ENCODE measurements at regions not wholly inside any gene's neighbourhood (a gene's known extent, or its start where the extent isn't known, plus 50 kb on each side); places are given as distances from the start of the nearest gene placed in this dataset.
"Not testable (repeated sequence)": the region's sequence is repeated elsewhere in the genome, so short reads cannot be mapped to it uniquely, and the experiment has no call there.

DNA sequence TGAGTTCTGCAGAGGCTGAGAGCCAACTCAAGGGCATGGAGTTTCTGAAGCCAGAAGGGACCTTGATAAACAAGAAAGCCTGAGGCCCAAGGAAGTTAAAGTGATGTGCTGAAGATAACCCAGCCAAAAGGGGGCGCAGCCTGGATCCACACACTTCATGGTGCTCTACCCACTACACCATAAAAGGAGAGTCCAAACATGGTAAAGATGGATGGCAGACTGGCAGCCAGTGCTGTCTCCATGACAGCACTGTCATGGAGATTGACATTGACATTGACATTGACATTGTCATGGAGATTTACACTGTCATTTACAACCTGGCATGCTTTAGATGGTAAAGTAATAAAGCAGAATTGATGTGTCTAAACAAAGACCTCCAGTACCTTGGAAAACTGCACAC, 67.2 kb upstream of the PLGLB2 start:
- 83 to 100% (median 100%) methylated on average over 1 of the region's 1 CpG for WGBS, 5 donors
- H3K27ac ChIP-seq; intact Hi-C loops (cut with DNase I; ENCODE audit: low total_unique reads); DNase-seq; H3K36me3 ChIP-seq; H3K4me3 ChIP-seq; H3K4me1 ChIP-seq; H3K27me3 ChIP-seq (replicated peaks in 1 of 7); H3K9me3 ChIP-seq: not testable (repeated sequence)

- TF ChIP-seq POLR2AphosphoS5 (IDR thresholded peaks at IDR 0.05) = peak; percentile 66 to 78 (median 74)
- intact Hi-C loops (cut with DNase I; ENCODE audit: low total_unique reads); H3K27me3 ChIP-seq (replicated peaks in 1 of 7); H3K4me1 ChIP-seq; H3K9me3 ChIP-seq; H3K4me3 ChIP-seq; H3K36me3 ChIP-seq; H3K27ac ChIP-seq: not testable (repeated sequence)
- WGBS, 5 donors = 40 to 91% (median 66%) methylated on average over 1 to 10 of the region's 10 CpGs
- DNase-seq = peak; percentile 77
Measured at GRCh38 chr2:87683451-87683850, 64.4 kb upstream of the PLGLB2 start.

DNA sequence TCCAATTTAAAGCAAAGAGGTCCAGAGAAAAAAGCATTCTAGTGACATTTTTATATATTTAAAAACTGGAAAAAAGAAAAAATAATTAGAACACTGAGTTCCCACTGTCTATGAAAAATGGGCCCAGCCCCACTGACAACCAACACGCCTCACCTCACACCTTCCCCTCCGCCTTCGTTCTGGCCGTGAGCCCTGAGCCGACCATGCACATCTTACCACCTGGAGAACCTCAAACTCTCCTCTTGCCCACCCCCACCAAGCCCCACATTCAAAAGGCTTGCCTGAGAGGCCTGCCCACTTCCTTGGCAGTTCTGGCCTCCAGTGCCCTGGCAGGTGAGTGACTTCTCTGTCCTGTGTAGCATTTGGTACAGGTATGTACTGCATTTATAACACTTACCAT, 63.9 kb upstream of the PLGLB2 start:
- WGBS, 5 donors = 82 to 89% (median 86%) methylated on average over 5 of the region's 5 CpGs
- intact Hi-C loops (cut with DNase I; ENCODE audit: low total_unique reads); H3K36me3 ChIP-seq; H3K27me3 ChIP-seq (replicated peaks in 1 of 7); H3K4me3 ChIP-seq; H3K4me1 ChIP-seq; DNase-seq; H3K27ac ChIP-seq; H3K9me3 ChIP-seq: not testable (repeated sequence)

GRCh38 chr2:87685558-87685957, 62.3 kb upstream of the PLGLB2 start:
- DNase-seq = peak; percentile 66
- intact Hi-C loops (cut with DNase I; ENCODE audit: low total_unique reads); H3K9me3 ChIP-seq; H3K36me3 ChIP-seq; H3K4me3 ChIP-seq; H3K27me3 ChIP-seq (replicated peaks in 1 of 7); H3K4me1 ChIP-seq; H3K27ac ChIP-seq: not testable (repeated sequence)
- peak in 1 of 3 donors; percentile 17 for TF ChIP-seq POLR2AphosphoS5 (IDR thresholded peaks at IDR 0.05)
- 58 to 100% (median 66%) methylated on average over 4 to 9 of the region's 11 CpGs for WGBS, 5 donors

DNA sequence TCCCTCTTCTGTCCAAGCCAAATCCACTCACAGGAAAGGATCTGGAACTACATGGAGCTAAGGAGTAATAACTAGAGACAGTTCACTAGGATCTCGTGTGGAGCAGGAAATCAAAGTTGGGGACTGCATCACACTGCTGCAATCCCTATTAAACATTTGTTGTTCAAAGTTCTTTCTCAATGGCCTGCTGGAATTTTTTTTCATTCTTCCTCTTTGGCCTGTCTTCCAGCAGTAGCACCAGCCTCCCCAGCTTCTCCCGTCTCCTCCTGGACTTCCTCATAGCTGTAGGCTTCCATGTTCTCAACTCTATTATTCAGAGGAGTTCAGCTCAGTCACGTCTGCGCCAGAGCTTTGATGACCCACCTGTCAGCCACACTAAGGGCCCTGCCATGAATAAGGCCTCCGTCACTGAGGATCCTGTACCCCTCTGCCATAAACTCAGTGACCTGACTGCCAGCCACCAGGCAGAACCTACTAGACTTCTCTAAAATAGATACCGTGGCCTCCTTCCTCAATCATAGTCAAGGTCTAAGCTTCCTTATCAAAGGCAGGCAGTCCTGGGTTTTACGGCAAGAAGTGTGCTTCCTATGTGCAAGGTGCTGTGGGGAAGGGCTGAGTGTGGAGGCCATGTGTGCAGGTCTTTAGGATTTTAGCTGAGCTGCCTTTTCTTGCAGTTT, 60.9 kb upstream of the PLGLB2 start:
- H3K36me3 ChIP-seq; H3K27ac ChIP-seq; H3K4me1 ChIP-seq; intact Hi-C loops (cut with DNase I; ENCODE audit: low total_unique reads); DNase-seq; H3K4me3 ChIP-seq; H3K27me3 ChIP-seq (replicated peaks in 1 of 7); H3K9me3 ChIP-seq: not testable (repeated sequence)
- WGBS, 5 donors = no CpG with 5 or more reads among the region's 7 CpGs

DNA sequence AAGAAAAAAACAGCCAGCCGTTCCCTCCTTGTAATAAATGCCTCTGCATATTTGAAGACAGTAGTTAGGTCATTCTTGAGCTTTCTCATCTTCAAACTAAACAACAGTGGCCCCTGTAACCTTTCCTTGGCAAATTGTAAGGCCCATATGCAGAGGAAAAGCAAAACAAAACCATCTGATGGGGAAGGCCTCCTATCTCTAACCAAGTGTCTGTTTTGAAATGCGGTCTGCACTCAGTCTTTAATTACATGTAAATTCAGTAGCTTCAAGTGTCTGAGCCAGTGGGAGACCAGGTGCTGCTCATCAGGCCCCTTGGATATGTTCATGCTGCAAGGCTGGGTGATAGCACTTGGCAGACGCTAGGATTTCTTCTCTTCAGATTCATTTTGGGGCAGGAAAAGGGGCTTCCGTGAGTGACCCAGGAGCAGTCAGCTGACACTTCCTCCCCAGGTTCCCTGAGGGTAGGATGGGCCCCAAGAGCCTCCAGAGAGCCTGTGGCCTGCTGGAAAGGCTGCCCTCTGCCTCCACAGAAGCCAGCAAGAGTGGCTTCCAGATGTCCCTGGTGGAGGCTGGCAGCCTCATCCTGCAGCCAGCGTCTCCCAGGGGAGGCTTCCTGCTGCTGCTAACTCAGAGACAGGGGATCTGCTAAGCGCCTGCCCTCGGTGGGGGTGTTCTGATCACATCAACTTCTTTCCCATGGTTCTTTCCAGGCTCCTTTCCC, 60.2 kb upstream of the PLGLB2 start:
- intact Hi-C loops (cut with DNase I; ENCODE audit: low total_unique reads); H3K9me3 ChIP-seq; H3K4me3 ChIP-seq; H3K27ac ChIP-seq; H3K4me1 ChIP-seq; H3K36me3 ChIP-seq; H3K27me3 ChIP-seq (replicated peaks in 1 of 7): not testable (repeated sequence)
- 46 to 90% (median 63%) methylated on average over 1 to 4 of the region's 7 CpGs for WGBS, 5 donors
- peak; percentile 59 for DNase-seq

GRCh38 chr2:87691899-87692592, 55.8 kb upstream of the PLGLB2 start:
- H3K27me3 ChIP-seq (replicated peaks in 1 of 7); H3K9me3 ChIP-seq; H3K4me3 ChIP-seq; DNase-seq; intact Hi-C loops (cut with DNase I; ENCODE audit: low total_unique reads); H3K36me3 ChIP-seq; H3K4me1 ChIP-seq; H3K27ac ChIP-seq: not testable (repeated sequence)
- WGBS, 5 donors = 70 to 86% (median 80%) methylated on average over 1 of the region's 1 CpG; no CpG with 5 or more reads in 2 of the 5 donors

DNA sequence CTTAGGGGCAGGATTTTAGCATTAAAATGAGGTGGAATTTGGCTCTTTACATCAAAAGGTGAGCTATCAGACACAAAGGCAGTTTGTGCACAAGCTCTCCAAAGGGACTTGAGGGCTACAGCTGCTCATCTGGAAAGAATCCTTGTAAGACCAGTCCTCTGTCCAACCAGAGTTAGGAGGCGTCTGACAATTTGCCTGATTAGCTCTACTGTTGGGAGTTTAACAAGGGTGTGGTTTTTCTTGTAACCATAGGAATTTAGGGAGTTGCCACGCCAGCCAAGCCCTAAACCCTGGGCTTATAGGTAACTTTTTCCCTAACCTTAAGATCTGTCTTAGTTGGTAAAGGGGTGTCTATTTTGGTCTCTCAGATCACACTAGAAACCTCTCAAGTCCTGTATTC, 55.0 kb upstream of the PLGLB2 start:
- intact Hi-C loops (cut with DNase I; ENCODE audit: low total_unique reads); H3K36me3 ChIP-seq; H3K4me1 ChIP-seq; H3K27ac ChIP-seq; H3K9me3 ChIP-seq; H3K27me3 ChIP-seq (replicated peaks in 1 of 7); H3K4me3 ChIP-seq; DNase-seq: not testable (repeated sequence)
- WGBS, 5 donors = 89 to 100% (median 98%) methylated on average over 1 to 2 of the region's 2 CpGs

DNA sequence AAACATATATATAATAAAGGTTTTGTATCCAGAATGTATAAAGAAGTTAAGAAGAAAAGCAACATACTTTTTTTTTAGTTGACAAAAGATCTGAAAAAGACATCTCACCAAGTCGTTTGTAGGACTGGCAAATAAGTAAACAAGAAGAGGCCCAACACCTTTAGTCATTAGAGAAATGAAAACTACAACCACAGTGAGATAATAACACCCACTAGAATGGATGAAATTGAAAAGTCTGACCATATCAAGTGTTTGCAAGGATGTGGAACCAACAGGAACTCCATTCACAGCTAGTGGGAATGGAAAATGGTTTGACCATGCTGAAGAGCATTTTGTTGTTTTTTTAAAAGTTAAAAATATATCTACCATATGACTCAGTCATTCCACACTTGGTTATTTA, 54.0 kb upstream of the PLGLB2 start:
- H3K4me3 ChIP-seq; DNase-seq; H3K27me3 ChIP-seq (replicated peaks in 1 of 7); H3K27ac ChIP-seq; H3K4me1 ChIP-seq; H3K9me3 ChIP-seq; intact Hi-C loops (cut with DNase I; ENCODE audit: low total_unique reads); H3K36me3 ChIP-seq: not testable (repeated sequence)
- WGBS, 5 donors = 50 to 71% methylated on average over 1 of the region's 1 CpG; no CpG with 5 or more reads in 3 of the 5 donors

DNA sequence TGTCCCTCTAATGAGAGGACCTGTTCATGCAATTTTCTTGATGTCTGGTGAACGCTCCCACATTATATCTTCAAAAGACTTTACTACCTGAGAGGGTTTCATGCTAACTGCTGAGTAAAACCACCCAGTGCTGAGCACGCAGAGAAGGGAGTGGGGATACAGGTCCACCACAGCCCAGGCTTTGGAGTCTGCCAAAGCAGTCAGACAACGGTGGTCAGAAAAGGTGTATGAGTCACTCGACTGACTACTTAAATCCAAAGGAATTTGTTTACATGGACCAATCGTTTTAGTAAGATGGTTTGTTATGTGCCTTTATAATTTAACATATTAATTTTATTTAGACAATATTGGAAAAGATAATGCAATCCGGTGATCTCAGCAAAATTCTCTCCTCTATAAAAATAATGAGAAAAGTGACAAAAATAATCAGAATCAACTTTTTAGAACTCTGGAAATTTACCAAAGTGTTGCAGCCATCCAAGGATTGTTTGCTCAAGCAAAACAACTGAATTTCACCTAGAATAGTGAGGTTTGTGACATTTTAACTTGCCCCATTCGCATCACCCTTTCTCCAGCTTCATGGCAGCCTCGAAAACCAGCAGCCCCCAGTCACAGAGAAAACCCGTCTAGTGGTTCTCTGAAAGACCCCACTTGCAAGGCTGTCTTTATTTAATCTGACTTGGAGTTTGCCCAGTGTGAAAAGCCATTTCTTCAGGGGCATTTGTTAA, 52.1 kb upstream of the PLGLB2 start:
- H3K9me3 ChIP-seq; DNase-seq; intact Hi-C loops (cut with DNase I; ENCODE audit: low total_unique reads); H3K27ac ChIP-seq; H3K4me3 ChIP-seq; H3K36me3 ChIP-seq; H3K4me1 ChIP-seq; H3K27me3 ChIP-seq (replicated peaks in 1 of 7): not testable (repeated sequence)
- WGBS, 5 donors = 83 to 93% (median 89%) methylated on average over 7 to 9 of the region's 9 CpGs

All from spleen (tissue), 11 donors.